Activated effector memory CD4-positive, alpha-beta T cell treated with Interleukin-2 at 50 U/mL for 16 hours (primary cell): ENCODE measurements at regions not wholly inside any gene's neighbourhood (a gene's known extent, or its start where the extent isn't known, plus 50 kb on each side); places are given as distances from the start of the nearest gene placed in this dataset.
"Not testable (repeated sequence)": the region's sequence is repeated elsewhere in the genome, so short reads cannot be mapped to it uniquely, and the experiment has no call there.

Source experiments
- DNase-seq: peaks from one replicate; pipeline ENCODE4 v3.0.0-alpha.2; 2020

- no peak for DNase-seq
Observed at GRCh38 chr2:72078773-72079172, 68.9 kb downstream of the CYP26B1 start.

GRCh38 chr2:72077702-72078169, 69.9 kb downstream of the CYP26B1 start:
- no peak for DNase-seq

GRCh38 chr2:72073373-72073772, 74.3 kb downstream of the CYP26B1 start:
- DNase-seq, result not testable (repeated sequence)

- DNase-seq, result not testable (repeated sequence)
Observed at GRCh38 chr2:72064197-72064596, 83.5 kb downstream of the CYP26B1 start.

DNA sequence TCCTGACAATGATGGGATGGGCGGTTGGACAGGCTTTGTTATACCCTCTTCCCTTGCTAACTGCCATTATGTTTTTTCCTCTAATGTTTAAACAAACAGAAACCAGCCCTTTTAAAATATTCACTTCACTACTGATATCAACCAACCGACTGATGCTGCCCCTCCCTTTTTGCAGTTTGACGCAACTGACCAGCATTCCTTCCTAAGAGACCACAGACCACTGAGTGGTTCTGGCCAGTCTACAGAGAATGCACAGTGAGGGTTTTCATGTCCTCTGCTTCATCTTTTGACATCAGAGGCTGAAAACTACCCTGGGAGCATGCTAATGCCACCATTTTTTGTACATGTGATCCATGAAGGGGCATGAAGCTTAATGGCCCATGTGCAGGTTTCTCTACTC, 85.3 kb downstream of the CYP26B1 start:
- no peak for DNase-seq

DNA sequence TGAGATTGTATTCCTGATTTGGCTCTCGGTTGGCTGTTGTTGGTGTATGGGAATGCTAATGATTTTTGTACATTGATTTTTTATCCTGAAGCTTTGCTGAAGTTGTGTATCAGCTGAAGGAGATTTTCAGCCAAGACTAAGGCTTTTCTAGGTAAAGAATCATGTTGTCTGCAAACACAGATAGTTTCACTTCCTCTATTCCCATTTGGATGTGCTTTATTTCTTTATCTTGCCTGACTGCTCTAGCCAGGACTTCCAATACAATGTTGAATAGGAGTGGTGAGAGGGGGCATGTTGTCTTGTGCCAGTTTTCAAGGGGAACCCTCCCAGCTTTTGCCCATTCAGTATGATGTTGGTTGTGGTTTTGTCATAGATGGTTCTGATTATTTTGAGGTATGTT, 90.4 kb downstream of the CYP26B1 start:
- DNase-seq, result no peak

DNA sequence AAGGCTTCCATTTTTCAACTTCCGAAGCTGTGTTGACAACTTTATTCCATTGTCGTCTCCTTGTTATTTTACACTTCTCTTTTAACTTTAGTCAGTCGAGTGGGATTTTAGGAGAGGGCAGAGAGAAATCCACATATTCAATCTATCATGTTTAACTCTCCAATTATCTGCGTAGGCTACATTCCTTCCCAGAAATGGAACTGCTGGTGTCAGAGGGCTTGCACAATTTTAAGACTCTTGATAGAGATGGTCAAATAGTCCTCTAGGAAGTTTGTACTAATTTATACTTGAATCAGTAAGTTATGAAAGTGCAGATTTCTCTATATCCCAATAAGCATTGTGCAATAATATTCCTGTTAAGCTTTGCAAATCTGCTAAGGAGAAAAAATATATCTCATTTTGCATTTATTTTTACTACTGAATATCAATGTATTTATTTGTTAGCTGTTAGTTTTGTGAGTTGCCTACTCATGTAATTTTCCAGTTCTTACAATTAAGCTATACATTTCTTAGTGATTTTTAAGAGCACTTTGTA, 95.6 kb downstream of the CYP26B1 start:
- DNase-seq, result no peak

DNA sequence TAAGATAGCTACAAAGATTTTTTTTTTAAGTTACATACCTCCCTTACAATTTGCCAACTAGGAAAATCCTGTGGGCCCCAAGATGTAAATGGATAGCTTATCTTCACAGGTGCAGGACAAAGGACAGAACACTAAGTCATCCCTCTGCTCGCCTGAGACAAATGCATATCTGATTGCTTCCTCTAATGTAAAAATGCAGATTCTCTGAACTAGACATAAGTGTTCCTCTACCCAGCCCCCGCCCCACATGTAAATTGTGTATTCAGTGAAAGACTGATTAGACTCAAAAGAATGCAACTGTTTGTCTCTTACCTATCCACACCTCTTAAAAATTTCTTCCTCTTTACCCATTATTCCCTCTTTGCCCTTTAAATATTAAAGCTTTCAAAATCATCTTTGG, 96.5 kb downstream of the CYP26B1 start:
- no peak for DNase-seq

DNA sequence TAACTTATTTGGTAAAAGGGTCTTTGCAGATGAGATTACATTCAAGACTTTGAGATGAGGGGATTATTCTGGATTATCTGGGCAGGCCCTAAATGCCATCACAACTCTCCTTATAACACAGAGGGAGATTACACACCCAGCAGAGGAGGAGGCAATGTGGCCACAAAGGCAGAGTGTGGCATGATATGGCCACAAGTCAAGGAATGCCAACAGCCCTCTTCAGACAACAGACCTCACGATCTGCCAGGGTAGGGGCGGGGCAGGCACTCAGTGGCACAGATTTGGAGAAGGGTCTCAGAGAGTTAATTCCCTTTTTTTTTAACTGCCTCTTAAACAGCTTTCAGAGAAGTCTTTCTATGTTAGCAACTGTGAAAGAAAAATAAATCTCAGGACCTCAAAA, 96.9 kb downstream of the CYP26B1 start:
- DNase-seq, result no peak

DNA sequence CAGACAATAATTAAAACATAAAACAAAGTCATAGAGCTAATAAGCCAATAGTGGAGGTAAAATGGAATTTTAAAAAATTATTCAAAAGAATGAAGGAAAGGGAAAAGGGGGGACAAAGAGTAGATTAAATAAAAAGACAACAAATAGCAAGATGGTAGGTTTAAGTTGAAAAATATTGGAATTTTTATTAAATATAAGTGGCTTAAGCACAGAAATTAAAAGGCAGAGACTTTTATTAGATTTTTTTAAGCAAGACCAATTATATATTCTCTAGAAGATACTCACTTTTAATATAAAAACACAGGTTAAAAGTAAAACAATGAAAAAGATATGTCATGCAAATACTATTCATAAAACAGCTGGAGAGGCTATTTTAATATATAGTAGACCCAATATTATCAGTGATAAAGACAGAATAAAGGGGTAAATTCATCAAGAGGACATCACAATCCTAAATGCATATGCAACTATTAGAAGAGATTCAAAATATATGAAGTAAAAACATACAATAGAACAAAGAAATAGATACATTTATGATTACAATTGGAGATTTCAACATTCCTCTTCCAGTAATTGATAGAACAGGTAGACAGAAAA, 98.7 kb downstream of the CYP26B1 start:
- no peak for DNase-seq

DNA sequence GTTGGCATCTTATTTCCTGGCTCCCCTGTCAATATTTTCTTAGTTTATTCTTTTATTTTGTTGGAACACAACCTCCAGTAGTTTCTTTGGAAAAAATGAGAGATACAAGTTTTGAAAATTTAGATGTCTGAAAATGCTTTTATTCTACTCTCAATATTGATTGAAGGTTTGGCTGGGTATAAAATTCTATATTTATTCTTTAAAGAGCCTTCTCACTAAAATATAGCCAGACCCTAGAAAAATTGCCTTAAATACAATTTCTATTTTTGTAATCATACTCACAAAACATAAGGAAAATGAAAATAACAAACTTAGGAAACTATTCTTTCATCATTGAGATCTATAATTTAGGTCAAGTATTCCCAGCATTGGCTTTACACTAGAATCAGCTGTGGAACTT, 103.7 kb downstream of the CYP26B1 start:
- DNase-seq, result no peak

GRCh38 chr2:72041638-72042111, 106.0 kb downstream of the CYP26B1 start:
- DNase-seq, result no peak

- no peak for DNase-seq
Observed at GRCh38 chr2:72040629-72041571, 106.8 kb downstream of the CYP26B1 start.

DNA sequence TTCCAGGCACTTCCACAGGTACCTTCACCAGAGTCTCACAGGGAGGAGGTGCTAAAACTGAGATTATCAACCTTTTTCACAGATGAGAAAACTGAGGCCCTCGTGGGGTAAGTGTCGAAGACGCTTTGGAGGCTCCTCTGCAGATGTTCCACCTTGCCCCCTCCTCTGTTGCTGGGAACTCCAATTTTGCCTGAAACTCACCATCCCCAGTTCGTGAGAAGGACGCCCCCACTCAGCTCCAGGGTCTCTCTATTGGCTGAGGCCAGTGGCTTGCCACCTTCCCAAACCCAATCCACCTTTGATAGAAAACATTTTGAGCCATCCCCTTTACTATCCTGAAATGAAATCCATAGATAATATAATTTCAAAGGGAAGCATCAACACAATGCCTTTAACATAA, 109.1 kb downstream of the CYP26B1 start:
- DNase-seq, result no peak

DNA sequence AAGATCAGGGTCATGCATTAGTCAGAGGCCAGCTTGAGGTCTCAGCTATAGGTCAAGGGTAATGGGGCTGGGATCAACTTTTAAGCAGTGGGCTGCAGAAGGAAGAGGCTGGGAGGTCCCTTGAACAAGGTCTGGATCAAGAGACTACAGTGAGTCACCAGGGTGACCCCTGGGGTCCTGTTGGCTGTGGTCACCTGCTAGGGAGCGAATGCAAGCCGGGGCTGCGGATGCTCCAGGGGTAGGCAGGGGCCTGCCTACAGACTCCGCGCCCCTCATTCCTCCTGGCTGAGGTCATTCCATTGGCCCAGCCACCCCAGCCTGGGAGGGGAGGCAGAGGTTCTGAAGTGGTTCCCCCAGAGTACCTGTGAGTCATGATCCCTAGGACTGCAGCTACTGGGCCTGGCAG, 110.4 kb downstream of the CYP26B1 start:
- DNase-seq, result no peak

- DNase-seq, result no peak
Observed at GRCh38 chr2:72036595-72036994, 111.1 kb downstream of the CYP26B1 start.

- no peak for DNase-seq
Observed at GRCh38 chr2:72036173-72036545, 111.5 kb downstream of the CYP26B1 start.

DNA sequence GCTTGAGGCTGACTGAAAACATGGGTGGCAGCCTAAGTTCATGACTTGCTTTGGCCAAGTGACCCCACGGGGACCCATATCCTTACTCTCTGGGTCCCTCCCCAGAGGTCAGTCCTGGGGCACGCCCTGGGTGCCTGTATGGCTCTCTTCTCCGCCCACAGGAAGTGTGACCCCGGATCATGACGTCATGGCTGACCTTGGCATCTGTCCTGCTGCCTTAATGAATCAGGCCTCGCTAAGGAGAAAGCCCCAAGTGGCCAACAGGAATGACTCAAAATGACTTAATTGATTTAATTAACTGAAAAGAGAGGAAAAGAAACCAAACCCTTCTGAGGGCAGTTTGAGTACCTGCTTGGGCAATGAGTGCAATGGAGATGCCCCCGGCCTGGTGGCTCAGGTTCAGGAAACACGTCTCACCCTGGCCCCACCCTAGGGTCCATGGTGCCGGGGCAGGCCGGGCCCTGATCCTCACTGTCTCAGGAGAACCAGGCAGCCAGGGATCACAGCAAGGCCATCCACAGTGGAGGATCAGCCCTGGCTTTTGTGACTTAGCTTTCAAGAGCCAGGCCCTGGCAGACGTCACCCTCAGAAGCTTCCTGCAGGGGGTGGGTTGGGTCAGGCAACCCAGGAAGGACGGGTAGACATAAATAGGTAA, 112.0 kb downstream of the CYP26B1 start:
- DNase-seq, result no peak

DNA sequence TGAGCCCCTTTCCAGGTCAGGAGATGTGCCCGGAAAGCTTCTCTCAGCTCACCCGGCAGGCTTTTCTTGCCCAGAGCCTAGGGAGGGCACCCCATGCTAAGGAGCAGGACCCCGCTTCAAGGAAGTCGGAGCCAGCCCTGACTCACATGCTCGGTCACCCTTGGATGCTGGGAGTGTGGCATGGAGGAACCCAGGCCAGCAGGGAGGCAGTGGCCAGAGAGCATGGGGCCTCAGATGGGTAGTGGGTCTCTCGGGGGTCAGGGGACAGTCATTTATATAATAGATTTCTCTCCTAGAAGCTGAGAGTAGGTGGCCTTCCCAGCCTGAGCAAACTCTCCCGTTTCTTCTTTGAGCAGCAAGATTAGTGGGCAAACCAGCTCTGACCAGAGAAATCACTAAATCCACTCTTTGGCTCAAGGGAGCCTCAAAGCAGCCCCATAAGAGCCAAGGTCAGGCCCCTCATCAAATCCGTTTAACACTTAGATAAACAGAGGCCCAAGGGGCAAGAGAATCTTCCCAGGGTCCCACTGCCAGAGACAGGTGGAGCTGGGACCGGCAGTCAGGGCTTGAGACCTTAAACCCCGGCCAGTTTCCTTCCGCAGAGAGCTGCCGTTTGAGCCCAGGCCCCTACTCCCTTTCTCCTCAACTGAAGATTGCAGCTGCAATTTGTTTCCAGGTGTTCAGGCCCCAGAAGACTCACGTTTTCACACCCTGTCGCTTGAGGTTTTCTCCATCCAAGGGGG, 113.1 kb downstream of the CYP26B1 start:
- DNase-seq, result no peak

DNA sequence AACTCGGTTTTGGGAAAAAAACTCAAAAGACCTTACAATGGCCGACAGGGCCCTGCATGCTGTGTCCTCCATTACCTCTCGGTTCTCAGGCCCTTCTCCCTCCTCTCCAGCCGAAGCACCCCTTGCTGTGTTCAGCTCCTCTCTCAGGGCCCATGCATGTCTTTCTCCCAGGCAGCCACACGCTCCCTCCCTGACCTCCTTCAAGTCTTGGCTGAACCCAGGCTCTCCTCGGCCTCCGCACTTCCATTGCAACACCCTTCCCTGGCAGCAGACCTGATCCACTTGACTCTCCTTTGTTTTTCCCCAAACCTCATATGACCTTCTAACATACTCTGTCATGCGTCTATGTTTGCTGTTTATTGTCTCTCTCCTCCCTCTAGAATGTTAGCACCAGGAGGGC, 114.0 kb downstream of the CYP26B1 start:
- DNase-seq, result no peak

DNA sequence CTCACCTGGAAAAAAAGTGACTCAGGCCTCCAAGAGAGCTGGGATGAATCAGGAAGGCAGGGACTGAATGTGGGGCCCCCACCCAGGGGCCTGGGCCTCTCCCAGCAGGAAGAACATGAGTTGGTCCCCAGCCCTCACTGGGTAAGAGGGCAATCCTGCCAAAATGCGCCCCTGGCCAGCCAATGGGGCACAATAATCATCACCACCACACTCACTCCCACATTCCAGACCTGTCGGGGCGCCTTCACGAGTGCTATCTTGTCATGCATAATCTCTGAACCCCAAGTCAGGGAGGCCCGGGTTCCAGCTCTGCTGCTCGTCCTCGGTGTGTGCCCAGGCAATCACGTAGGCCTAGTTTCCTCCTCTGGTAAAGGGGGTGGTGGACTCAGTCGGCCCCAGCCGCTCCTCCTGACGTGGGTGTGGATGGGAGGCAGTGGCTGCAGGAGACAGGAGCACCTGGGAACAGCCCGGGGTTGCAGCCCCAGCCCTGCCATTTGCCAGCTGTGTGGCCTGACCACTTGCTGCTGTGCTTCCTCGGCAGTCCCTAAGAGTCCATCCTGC, 115.1 kb downstream of the CYP26B1 start:
- DNase-seq, result no peak
